GM12878 (cell line): ENCODE measurements at regions not wholly inside any gene's neighbourhood (a gene's known extent, or its start where the extent isn't known, plus 50 kb on each side); places are given as distances from the start of the nearest gene placed in this dataset.

Experiments used
- ATAC-seq: fragments of 200-7000 bp; cut with Tn5 transposase; 3 replicates; pipeline ENCODE4 v1.9.1; 2020; ENCODE audit warnings: mild to moderate bottlenecking, moderate library complexity
- BruUV-seq: library from RNA; stranded (reverse); fragments of 400-500 nt; replicated peaks from 2 replicates; lab custom pipeline; 2021; lab: Mats Ljungman, UMichigan
- CTCF ChIA-PET: fragments of 300-600 bp; sonication (Branson Sonifier 250); formaldehyde crosslinking; extraction: SDS; loops from one replicate; lab custom pipeline; 2021; ENCODE audit warnings: inconsistent platforms; lab: Yijun Ruan, JAX
- POLR2A ChIA-PET: fragments of 350-600 bp; formaldehyde crosslinking; extraction: SDS; loops from one replicate; lab custom pipeline; 2021; ENCODE audit warnings: inconsistent platforms; lab: Charles Lee
- RAD21 ChIA-PET: fragments of 300-600 bp; sonication (Branson Sonifier 250); formaldehyde crosslinking; loops from one replicate; lab custom pipeline; 2023; ENCODE audit warnings: antibody characterized with exemption; ENCODE audit not compliant: unreplicated experiment; lab: Charles Lee
- SMC1A ChIA-PET: fragments of 300-600 bp; sonication (Branson Sonifier 250); formaldehyde crosslinking; loops from one replicate; lab custom pipeline; 2023; ENCODE audit not compliant: unreplicated experiment, uncharacterized antibody; lab: Charles Lee
- DNase-seq: peaks from one replicate; pipeline ENCODE4 v3.0.0-alpha.2; 2011; ENCODE audit warnings: low read depth, low spot score
- FAIRE-seq: peaks from 3 replicates; lab custom pipeline; 2011; peaks lifted over from hg19 to GRCh38; lab: Jason Lieb, UNC
- H2AFZ ChIP-seq: 2 replicates; pipeline ENCODE4 v1.6.0; 2011; ENCODE audit warnings: low read depth, low read length, control low read depth; ENCODE audit not compliant: control insufficient read depth
- H3K27ac ChIP-seq: 2 replicates; pipeline ENCODE4 v1.5.1; 2011; ENCODE audit warnings: control low read depth; ENCODE audit not compliant: control insufficient read depth, insufficient read depth
- H3K27me3 ChIP-seq, 2 experiments: replicated peaks in 1 of 2; 2 replicates each; pipeline versions ENCODE4 v1.6.0 to v1.6.1; 2011; ENCODE audit warnings: low read length in 1 of 2; ENCODE audit not compliant: control insufficient read depth in 2 of 2, insufficient read depth in 2 of 2
- H3K36me3 ChIP-seq, 2 experiments: 2 replicates each; pipeline ENCODE4 v1.5.1; 2011; ENCODE audit warnings: low read length in 1 of 2; ENCODE audit not compliant: control insufficient read depth in 2 of 2, insufficient read depth in 2 of 2
- H3K4me1 ChIP-seq: 2 replicates; pipeline ENCODE4 v1.6.1; 2011; ENCODE audit warnings: mild to moderate bottlenecking, low read length, moderate library complexity, mixed read lengths; ENCODE audit not compliant: control insufficient read depth, insufficient read depth
- H3K4me2 ChIP-seq: 2 replicates; pipeline ENCODE4 v1.6.0; 2011; ENCODE audit warnings: control low read depth; ENCODE audit not compliant: control insufficient read depth, insufficient read depth
- H3K4me3 ChIP-seq: fragments of 200-600 bp; sonication (generic); 2 replicates; pipeline ENCODE4 v1.5.1; 2016
- H3K79me2 ChIP-seq: 2 replicates; pipeline ENCODE4 v1.6.0; 2011; ENCODE audit warnings: low read length; ENCODE audit not compliant: control insufficient read depth, insufficient read depth
- H3K9ac ChIP-seq: 2 replicates; pipeline ENCODE4 v1.8.0; 2011; ENCODE audit warnings: low read length, control low read depth, mixed read lengths; ENCODE audit not compliant: control insufficient read depth, insufficient read depth
- H3K9me3 ChIP-seq: replicated peaks from 3 replicates; pipeline ENCODE4 v1.5.1; 2011; ENCODE audit warnings: mild to moderate bottlenecking, low read length; ENCODE audit not compliant: control insufficient read depth, insufficient read depth
- H4K20me1 ChIP-seq: 2 replicates; pipeline ENCODE4 v1.6.0; 2011; ENCODE audit not compliant: control insufficient read depth, insufficient read depth
- CEBPB ChIP-seq, 2 experiments: fragments of 150-350 bp in 1 of 2; IDR thresholded peaks; 2 replicates each; pipeline ENCODE4 v1.6.1; 2012 to 2014; ENCODE audit warnings: low read depth in 2 of 2, low read length in 2 of 2, borderline replicate concordance in 1 of 2, inconsistent platforms in 1 of 2
- CREM ChIP-seq: IDR thresholded peaks from 2 replicates; pipeline ENCODE4 v1.6.1; 2014; ENCODE audit warnings: antibody characterized with exemption, low read depth
- DPF2 ChIP-seq: fragments of 450-650 bp; IDR thresholded peaks from 2 replicates; pipeline ENCODE4 v1.6.1; 2017; ENCODE audit warnings: mild to moderate bottlenecking
- MXI1 ChIP-seq: fragments of 150-350 bp; IDR thresholded peaks from 2 replicates; pipeline ENCODE4 v1.6.1; 2011; ENCODE audit warnings: low read depth, mild to moderate bottlenecking, inconsistent platforms, low read length, improper control_type of control experiment
- NFXL1 ChIP-seq: fragments of 450-650 bp; IDR thresholded peaks from 2 replicates; pipeline ENCODE4 v1.6.1; 2017; ENCODE audit warnings: antibody characterized with exemption, mild to moderate bottlenecking, borderline replicate concordance
- RAD21 ChIP-seq: IDR thresholded peaks from 2 replicates; pipeline ENCODE4 v1.6.1; 2011; ENCODE audit warnings: mild to moderate bottlenecking, low read depth, low read length, moderate library complexity; ENCODE audit not compliant: insufficient read depth
- ZNF207 ChIP-seq: fragments of 450-650 bp; IDR thresholded peaks from 2 replicates; pipeline ENCODE4 v1.6.1; 2014; ENCODE audit warnings: antibody characterized with exemption, mild to moderate bottlenecking, borderline replicate concordance
- ZNF384 ChIP-seq: IDR thresholded peaks from 2 replicates; pipeline ENCODE4 v1.6.1; 2012; ENCODE audit warnings: low read depth, mild to moderate bottlenecking, low read length, improper control_type of control experiment, borderline replicate concordance
- ZNF622 ChIP-seq: fragments of 450-650 bp; IDR thresholded peaks from 2 replicates; pipeline ENCODE4 v1.6.1; 2017; ENCODE audit warnings: mild to moderate bottlenecking, inconsistent platforms
- ZZZ3 ChIP-seq: IDR thresholded peaks from 2 replicates; pipeline ENCODE4 v1.6.1; 2011; ENCODE audit warnings: low read depth; ENCODE audit not compliant: control insufficient read depth, insufficient read length
- WGBS: methylation state at CpG from one replicate; pipeline ENCODE4 v1.1.6; 2016; ENCODE audit warnings: low lambda C conversion rate; ENCODE audit not compliant: insufficient replicate concordance, insufficient coverage; ENCODE audit errors: missing lambda C conversion rate; 5-methylcytosine and 5-hydroxymethylcytosine counted together
- in situ Hi-C: fragments of 300-500 bp; cut with MboI; formaldehyde crosslinking; loops from 9 replicates; pipeline ENCODE4 v1.14.3; 2018; ENCODE audit warnings: mixed read lengths
- intact Hi-C: fragments of 100-400 bp; cut with micrococcal nuclease; formaldehyde crosslinking; loops from one replicate; pipeline ENCODE4 v1.14.2; 2022; ENCODE audit not compliant: unreplicated experiment
- TF ChIP-seq, protein P1 (sequence below): IDR thresholded peaks from 2 replicates; pipeline ENCODE4 v1.6.1; 2011; ENCODE audit warnings: low read depth, low read length, improper control_type of control experiment, borderline replicate concordance
- TF ChIP-seq, protein P2 (sequence below): fragments of 450-650 bp; formaldehyde crosslinking; IDR thresholded peaks from 2 replicates; pipeline ENCODE4 v1.4.0; 2022; ENCODE audit warnings: mild to moderate bottlenecking, moderate library complexity
- TF ChIP-seq, protein P3 (sequence below): fragments of 450-650 bp; IDR thresholded peaks from 2 replicates; pipeline ENCODE4 v1.6.1; 2016; ENCODE audit warnings: mild to moderate bottlenecking

DNA sequence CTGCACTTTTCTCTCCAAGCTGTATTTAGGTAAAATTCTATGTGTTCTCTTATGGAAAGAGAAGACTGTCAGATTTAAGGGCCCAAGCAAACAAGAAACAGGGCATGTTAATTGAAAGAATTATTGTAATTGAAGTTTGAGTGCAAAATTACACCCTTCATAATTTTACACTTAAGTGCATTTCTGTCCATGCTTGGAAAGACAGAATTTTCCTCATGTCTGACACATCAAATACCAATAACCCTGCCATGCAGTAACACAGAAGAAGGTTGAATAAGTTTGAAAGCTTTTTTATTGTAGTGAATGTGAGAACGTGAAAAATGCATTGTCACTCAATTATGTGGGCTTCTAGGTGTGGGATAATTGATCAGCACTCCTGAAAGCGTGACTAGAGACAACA, 52.9 kb upstream of the PARD3B start:
- ChIA-PET POLR2A (no interaction called here), RAD21 (no interaction called here), SMC1A (no interaction called here), CTCF (no interaction called here)
- Histone ChIP-seq H3K36me3 (no peaks in the 10 kb centered on the region), H3K4me1 (no peaks in the 10 kb centered on the region), H2AFZ (no peak overlapping the region), H3K79me2 (no peaks in the 10 kb centered on the region), H3K9ac (no peak overlapping the region), H4K20me1 (no peaks in the 10 kb centered on the region), H3K4me3 (no peak overlapping the region), H3K4me2 (no peak overlapping the region), H3K27ac (no peak overlapping the region), H3K9me3 (no peaks in the 10 kb centered on the region), H3K27me3 (no peaks in the 10 kb centered on the region)
- 4% methylated on average over 2 of the region's 2 CpGs for WGBS
- in situ Hi-C loops = no loop called here
- ATAC-seq (no peak), FAIRE-seq (no peak), DNase-seq (no peak)
- TF ChIP-seq, protein P1, sequence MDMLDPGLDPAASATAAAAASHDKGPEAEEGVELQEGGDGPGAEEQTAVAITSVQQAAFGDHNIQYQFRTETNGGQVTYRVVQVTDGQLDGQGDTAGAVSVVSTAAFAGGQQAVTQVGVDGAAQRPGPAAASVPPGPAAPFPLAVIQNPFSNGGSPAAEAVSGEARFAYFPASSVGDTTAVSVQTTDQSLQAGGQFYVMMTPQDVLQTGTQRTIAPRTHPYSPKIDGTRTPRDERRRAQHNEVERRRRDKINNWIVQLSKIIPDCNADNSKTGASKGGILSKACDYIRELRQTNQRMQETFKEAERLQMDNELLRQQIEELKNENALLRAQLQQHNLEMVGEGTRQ = no peak
- TF ChIP-seq ZNF622 (no peak), ZZZ3 (no peak), MXI1 (no peak), NFXL1 (no peak), ZNF384 (no peak), ZNF207 (no peak), CEBPB (IDR thresholded peaks at IDR 0.05; ENCODE audit: borderline replicate concordance in 1 of 2, low read depth in 2 of 2, low read length in 2 of 2) (no peak), DPF2 (no peak), CREM (no peak), RAD21 (no peak)
- TF ChIP-seq, protein P2, sequence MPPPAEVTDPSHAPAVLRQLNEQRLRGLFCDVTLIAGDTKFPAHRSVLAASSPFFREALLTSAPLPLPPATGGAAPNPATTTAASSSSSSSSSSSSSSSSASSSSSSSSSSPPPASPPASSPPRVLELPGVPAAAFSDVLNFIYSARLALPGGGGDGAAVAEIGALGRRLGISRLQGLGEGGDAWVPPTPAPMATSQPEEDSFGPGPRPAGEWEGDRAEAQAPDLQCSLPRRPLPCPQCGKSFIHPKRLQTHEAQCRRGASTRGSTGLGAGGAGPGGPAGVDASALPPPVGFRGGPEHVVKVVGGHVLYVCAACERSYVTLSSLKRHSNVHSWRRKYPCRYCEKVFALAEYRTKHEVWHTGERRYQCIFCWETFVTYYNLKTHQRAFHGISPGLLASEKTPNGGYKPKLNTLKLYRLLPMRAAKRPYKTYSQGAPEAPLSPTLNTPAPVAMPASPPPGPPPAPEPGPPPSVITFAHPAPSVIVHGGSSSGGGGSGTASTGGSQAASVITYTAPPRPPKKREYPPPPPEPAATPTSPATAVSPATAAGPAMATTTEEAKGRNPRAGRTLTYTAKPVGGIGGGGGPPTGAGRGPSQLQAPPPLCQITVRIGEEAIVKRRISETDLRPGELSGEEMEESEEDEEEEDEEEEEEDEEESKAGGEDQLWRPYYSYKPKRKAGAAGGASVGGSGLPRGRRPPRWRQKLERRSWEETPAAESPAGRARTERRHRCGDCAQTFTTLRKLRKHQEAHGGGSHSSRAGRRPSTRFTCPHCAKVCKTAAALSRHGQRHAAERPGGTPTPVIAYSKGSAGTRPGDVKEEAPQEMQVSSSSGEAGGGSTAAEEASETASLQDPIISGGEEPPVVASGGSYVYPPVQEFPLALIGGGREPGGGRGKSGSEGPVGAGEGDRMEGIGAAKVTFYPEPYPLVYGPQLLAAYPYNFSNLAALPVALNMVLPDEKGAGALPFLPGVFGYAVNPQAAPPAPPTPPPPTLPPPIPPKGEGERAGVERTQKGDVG (CRISPR knock-in tag) = no peak
- TF ChIP-seq, protein P3, sequence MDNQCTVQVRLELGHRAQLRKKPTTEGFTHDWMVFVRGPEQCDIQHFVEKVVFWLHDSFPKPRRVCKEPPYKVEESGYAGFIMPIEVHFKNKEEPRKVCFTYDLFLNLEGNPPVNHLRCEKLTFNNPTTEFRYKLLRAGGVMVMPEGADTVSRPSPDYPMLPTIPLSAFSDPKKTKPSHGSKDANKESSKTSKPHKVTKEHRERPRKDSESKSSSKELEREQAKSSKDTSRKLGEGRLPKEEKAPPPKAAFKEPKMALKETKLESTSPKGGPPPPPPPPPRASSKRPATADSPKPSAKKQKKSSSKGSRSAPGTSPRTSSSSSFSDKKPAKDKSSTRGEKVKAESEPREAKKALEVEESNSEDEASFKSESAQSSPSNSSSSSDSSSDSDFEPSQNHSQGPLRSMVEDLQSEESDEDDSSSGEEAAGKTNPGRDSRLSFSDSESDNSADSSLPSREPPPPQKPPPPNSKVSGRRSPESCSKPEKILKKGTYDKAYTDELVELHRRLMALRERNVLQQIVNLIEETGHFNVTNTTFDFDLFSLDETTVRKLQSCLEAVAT = no peak
- intact Hi-C loops = no loop called here
- BruUV-seq = no TSS peak
